ENCODE measurements at regions not wholly inside any gene's neighbourhood (a gene's known extent, or its start where the extent isn't known, plus 50 kb on each side); places are given as distances from the start of the nearest gene placed in this dataset.
"Not testable (repeated sequence)": the region's sequence is repeated elsewhere in the genome, so short reads cannot be mapped to it uniquely, and the experiment has no call there.

- no peak for TF ChIP-seq CTCF (conservative IDR thresholded peaks at IDR 0.05)
- Mint-ChIP-seq H3K4me1 (ENCODE audit: unreplicated experiment) (peaks cover 16% of the 10 kb centered on the region), H3K27me3 (peaks cover 21% of the 10 kb centered on the region), H3K27ac (no peak overlapping the region), H3K9me3 (no peaks in the 10 kb centered on the region), H3K4me3 (no peak overlapping the region), H3K36me3 (no peaks in the 10 kb centered on the region)
- no peak for DNase-seq (ENCODE audit: extremely low spot score, unreplicated experiment)
These were observed 305.4 kb downstream of the MTX2 start for GRCh38 chr2:176574484-176575236.

DNA sequence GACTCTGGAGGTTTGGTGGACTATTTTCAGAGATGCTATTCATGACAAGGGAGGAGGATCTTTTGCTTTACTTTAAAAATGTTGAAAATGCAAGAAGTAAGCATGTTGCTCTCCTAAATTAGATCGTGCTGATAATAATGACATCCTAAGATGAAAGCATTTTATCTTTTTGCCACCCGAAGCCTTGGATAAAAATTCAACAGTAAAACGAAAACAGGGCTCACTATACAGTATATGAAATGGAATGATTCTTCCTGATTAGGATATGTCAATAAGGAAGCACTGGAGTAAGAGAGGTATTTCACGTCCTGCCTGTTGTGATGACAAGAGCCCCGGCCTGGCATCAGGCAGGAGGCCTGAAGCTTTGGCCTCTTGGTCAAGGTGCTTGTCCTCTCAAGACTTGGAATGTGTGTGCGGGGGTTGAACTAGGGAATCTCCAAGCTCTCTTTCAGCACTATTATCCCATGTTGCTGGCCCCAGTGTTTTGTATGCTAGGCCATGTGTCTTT lies 306.0 kb downstream of the MTX2 start:
- no peak for TF ChIP-seq CTCF (conservative IDR thresholded peaks at IDR 0.05)
- H3K4me3 Mint-ChIP-seq = no peak overlapping the region
- no peaks in the 10 kb centered on the region for H3K36me3 Mint-ChIP-seq
- peaks cover 16% of the 10 kb centered on the region for H3K4me1 Mint-ChIP-seq (ENCODE audit: unreplicated experiment)
- DNase-seq (ENCODE audit: extremely low spot score, unreplicated experiment) = no peak
- H3K27ac Mint-ChIP-seq = no peak overlapping the region
- peaks cover 15% of the 10 kb centered on the region for H3K27me3 Mint-ChIP-seq
- no peaks in the 10 kb centered on the region for H3K9me3 Mint-ChIP-seq

- Mint-ChIP-seq H3K4me1 (ENCODE audit: unreplicated experiment) (peaks cover 16% of the 10 kb centered on the region), H3K27me3 (peaks cover 8% of the 10 kb centered on the region), H3K9me3 (no peaks in the 10 kb centered on the region), H3K27ac (no peak overlapping the region), H3K36me3 (no peaks in the 10 kb centered on the region), H3K4me3 (no peak overlapping the region)
- TF ChIP-seq CTCF (conservative IDR thresholded peaks at IDR 0.05) = no peak
- DNase-seq (ENCODE audit: extremely low spot score, unreplicated experiment) = no peak
These were observed 307.8 kb downstream of the MTX2 start for GRCh38 chr2:176577054-176577453.

- not testable (repeated sequence) for H3K9me3 Mint-ChIP-seq; DNase-seq (ENCODE audit: extremely low spot score, unreplicated experiment); H3K27ac Mint-ChIP-seq; H3K36me3 Mint-ChIP-seq; H3K4me3 Mint-ChIP-seq
- Mint-ChIP-seq H3K27me3 (peaks cover 12% of the 10 kb centered on the region), H3K4me1 (ENCODE audit: unreplicated experiment) (peaks cover 21% of the 10 kb centered on the region)
These were observed 309.1 kb downstream of the MTX2 start for GRCh38 chr2:176578292-176578691.

DNA sequence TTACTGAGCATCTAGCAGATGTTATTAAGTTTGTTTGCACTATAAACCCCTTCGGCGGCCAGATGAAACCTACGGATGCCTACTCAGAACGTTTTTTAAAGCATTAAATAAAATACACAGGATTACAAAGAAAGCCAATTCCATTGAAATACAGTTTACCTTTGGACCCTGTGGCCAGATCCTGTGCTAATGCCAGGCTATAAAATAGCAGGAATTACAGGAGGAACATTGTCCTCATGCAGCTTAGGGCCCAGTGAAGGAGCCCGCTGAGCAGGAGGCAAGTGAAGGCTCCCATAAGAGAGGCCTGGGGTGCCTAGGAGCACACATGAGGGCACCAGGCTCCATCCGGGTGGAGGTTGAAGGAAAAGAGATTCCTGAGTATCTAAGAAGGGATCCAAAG lies 310.4 kb downstream of the MTX2 start:
- no peak for DNase-seq (ENCODE audit: extremely low spot score, unreplicated experiment)
- Mint-ChIP-seq H3K27ac (no peak overlapping the region), H3K36me3 (no peaks in the 10 kb centered on the region), H3K4me3 (no peak overlapping the region), H3K27me3 (peaks cover 16% of the 10 kb centered on the region), H3K4me1 (ENCODE audit: unreplicated experiment) (peaks cover 24% of the 10 kb centered on the region), H3K9me3 (no peaks in the 10 kb centered on the region)
- no peak for TF ChIP-seq CTCF (conservative IDR thresholded peaks at IDR 0.05)

DNA sequence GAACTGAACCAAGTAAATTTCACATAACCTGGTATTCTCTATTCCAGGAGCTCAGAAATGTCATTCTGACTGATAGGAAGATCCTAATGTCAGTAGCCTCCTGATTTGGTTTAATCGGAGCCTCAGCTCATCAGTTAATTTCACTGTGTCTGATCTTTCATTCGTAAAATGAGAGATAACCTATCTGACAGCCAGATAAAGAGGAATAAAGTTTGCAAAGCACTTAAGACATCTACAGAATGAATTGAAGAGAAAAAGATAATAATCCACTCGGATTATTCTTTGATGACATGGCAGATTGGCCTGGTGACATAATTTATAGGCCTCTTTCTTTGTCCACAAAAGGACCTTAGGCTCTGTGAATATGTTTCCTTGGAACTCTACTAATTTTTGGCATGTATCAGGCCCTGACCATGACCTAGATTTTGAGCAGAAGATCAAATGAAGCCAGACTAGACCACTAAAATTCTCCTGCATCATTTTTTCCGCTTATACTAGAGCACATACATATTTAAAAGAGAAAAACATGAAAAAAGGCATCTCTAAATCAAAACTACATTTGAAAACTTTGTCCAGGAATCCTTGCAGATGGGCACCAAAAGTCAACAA lies 312.4 kb downstream of the MTX2 start:
- H3K27ac Mint-ChIP-seq = no peak overlapping the region
- peaks cover 18% of the 10 kb centered on the region for H3K27me3 Mint-ChIP-seq
- no peak for DNase-seq (ENCODE audit: extremely low spot score, unreplicated experiment)
- H3K36me3 Mint-ChIP-seq = no peaks in the 10 kb centered on the region
- H3K4me3 Mint-ChIP-seq = no peak overlapping the region
- H3K9me3 Mint-ChIP-seq = no peaks in the 10 kb centered on the region
- peaks cover 23% of the 10 kb centered on the region for H3K4me1 Mint-ChIP-seq (ENCODE audit: unreplicated experiment)
- TF ChIP-seq CTCF (conservative IDR thresholded peaks at IDR 0.05) = no peak

Data from type B pancreatic cell (in vitro differentiated cells).